ENCODE measurements at regions not wholly inside any gene's neighbourhood (a gene's known extent, or its start where the extent isn't known, plus 50 kb on each side); places are given as distances from the start of the nearest gene placed in this dataset.

DNA sequence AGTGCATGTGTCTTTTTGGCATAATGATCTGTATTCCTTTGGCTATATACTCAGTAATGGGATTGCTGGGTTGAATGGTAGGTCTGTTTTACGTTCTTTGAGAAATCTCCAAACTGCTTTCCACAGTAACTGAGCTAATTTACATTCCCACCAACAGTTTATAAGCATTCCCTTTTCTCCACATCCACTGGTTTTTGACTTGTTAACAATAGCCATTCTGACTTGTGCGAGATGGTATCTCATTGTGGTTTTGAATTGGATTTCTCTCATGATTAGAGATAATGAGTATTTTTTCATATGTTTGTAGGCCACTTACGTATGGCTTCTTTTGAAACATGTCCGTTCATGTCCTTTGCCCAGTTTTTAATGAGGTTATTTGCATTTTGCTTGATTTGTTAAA, 117.7 kb downstream of the CHCHD4 start:
- no peak for TF ChIP-seq CTCF (conservative IDR thresholded peaks at IDR 0.05)
- TF ChIP-seq ZFX (IDR thresholded peaks at IDR 0.05): no peak
